CD4-positive, alpha-beta T cell (primary cell): ENCODE measurements at regions not wholly inside any gene's neighbourhood (a gene's known extent, or its start where the extent isn't known, plus 50 kb on each side); places are given as distances from the start of the nearest gene placed in this dataset.

ENCODE experiments used
- ATAC-seq: fragments of 200-7000 bp; cut with Tn5 transposase; one replicate; pipeline ENCODE4 v1.10.0; 2022; ENCODE audit warnings: mild to moderate bottlenecking; ENCODE audit not compliant: poor library complexity
- CTCF ChIA-PET: fragments of 350-600 bp; sonication (Branson Sonifier 250); formaldehyde crosslinking; loops from one replicate; lab custom pipeline; 2021; ENCODE audit warnings: antibody characterized with exemption, inconsistent platforms; lab: Charles Lee
- POLR2A ChIA-PET: fragments of 350-600 bp; sonication (Branson Sonifier 250); formaldehyde crosslinking; loops from one replicate; lab custom pipeline; 2021; ENCODE audit warnings: antibody characterized with exemption, inconsistent platforms; lab: Charles Lee
- DNase-seq, 14 experiments: peaks; one replicate each; pipeline ENCODE4 v3.0.0-alpha.2; 2013 to 2020; ENCODE audit warnings: mixed read lengths in 2 of 14
- H3K27ac ChIP-seq, 2 donors: one replicate each; pipeline versions ENCODE4 v1.5.1 to v1.7.0; 2013; ENCODE audit warnings: low read length in 2 of 2, low read depth in 1 of 2, mild to moderate bottlenecking in 1 of 2
- H3K27me3 ChIP-seq, 2 experiments: 1 replicate in 1 of 2; 2 replicates in 1 of 2; pipeline versions ENCODE4 v1.6.1 to v1.7.0; 2013; ENCODE audit warnings: low read length in 2 of 2, control low read depth in 1 of 2, mild to moderate bottlenecking in 1 of 2, moderate library complexity in 1 of 2; ENCODE audit not compliant: insufficient read depth in 2 of 2, control insufficient read depth in 1 of 2
- H3K36me3 ChIP-seq: one replicate; pipeline ENCODE4 v1.6.1; 2013; ENCODE audit warnings: low read length, control low read depth; ENCODE audit not compliant: insufficient read depth
- H3K4me1 ChIP-seq: one replicate; pipeline ENCODE4 v1.6.1; 2013; ENCODE audit warnings: low read length, control low read depth; ENCODE audit not compliant: insufficient read depth
- H3K4me3 ChIP-seq: one replicate; pipeline ENCODE4 v1.5.1; 2013; ENCODE audit warnings: mild to moderate bottlenecking, low read length, moderate library complexity
- H3K9me3 ChIP-seq, 2 experiments: 1 replicate in 1 of 2; 2 replicates in 1 of 2; pipeline versions ENCODE4 v1.6.1 to v1.7.0; 2013; ENCODE audit warnings: low read length in 2 of 2, mild to moderate bottlenecking in 2 of 2, control low read depth in 1 of 2, moderate library complexity in 1 of 2; ENCODE audit not compliant: control insufficient read depth in 1 of 2, insufficient read depth in 1 of 2
- H3K27ac Mint-ChIP-seq: one replicate; pipeline ENCODE4 v1.8.0; 2020; ENCODE audit warnings: mixed read lengths
- H3K27me3 Mint-ChIP-seq: one replicate; pipeline ENCODE4 v1.8.0; 2021; ENCODE audit warnings: mixed read lengths
- H3K36me3 Mint-ChIP-seq: one replicate; pipeline ENCODE4 v1.8.0; 2021; ENCODE audit warnings: low read depth, mixed read lengths
- H3K4me1 Mint-ChIP-seq: one replicate; pipeline ENCODE4 v1.8.0; 2021; ENCODE audit warnings: low read depth, mixed read lengths
- H3K4me3 Mint-ChIP-seq: one replicate; pipeline ENCODE4 v1.8.0; 2020; ENCODE audit warnings: mild to moderate bottlenecking, mixed read lengths
- H3K9me3 Mint-ChIP-seq: one replicate; pipeline ENCODE4 v1.8.0; 2020; ENCODE audit warnings: mixed read lengths
- intact Hi-C, 2 experiments: fragments of 100-400 bp; cut with DNase I in 1 of 2; cut with micrococcal nuclease in 1 of 2; formaldehyde crosslinking; loops; one replicate each; pipeline versions ENCODE4 v1.15.1 to v1.9.0; 2023 to 2025; cut with DNase I, micrococcal nuclease
- TF ChIP-seq, protein P1 (sequence below): fragments of 200-600 bp; IDR thresholded peaks from one replicate; pipeline ENCODE4 v1.8.0; 2022; ENCODE audit warnings: antibody characterized with exemption, mild to moderate bottlenecking

DNA sequence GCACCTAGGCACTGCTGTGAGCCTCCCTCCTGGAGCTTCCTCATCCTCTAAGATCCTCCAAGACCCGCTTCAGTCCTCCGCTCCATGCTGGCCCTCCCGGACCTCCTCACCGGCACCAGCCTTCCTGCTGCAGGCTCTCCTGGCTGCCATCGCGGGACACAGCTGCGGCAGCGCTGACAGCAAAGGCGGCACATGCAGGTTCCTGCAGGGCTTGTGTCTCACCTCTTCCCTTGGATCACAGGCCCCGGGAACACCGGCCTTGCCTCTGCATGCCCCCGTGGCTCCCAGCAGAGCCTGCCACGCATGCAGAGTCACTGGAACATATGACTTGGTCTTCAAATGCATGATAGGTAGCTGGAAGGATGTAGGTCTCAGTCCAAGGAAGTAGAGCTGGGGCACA is 67.2 kb downstream of the PTGR3 start:
- ChIA-PET CTCF (no interaction called here), POLR2A (no interaction called here)
- H3K36me3 ChIP-seq = no peaks in the 10 kb centered on the region
- Mint-ChIP-seq H3K9me3 (peaks cover 7% of the 10 kb centered on the region), H3K4me1 (no peaks in the 10 kb centered on the region), H3K36me3 (no peaks in the 10 kb centered on the region), H3K27me3 (no peaks in the 10 kb centered on the region), H3K27ac (no peak overlapping the region), H3K4me3 (no peak overlapping the region)
- H3K9me3 ChIP-seq = peaks cover 3 to 8% of the 10 kb centered on the region in 2 experiments
- no peaks in the 10 kb centered on the region for H3K27me3 ChIP-seq
- H3K27ac ChIP-seq = no peak overlapping the region
- no peaks in the 10 kb centered on the region for H3K4me1 ChIP-seq
- no peak for ATAC-seq
- intact Hi-C loops = no loop called here
- no peak for DNase-seq
- TF ChIP-seq, protein P1, sequence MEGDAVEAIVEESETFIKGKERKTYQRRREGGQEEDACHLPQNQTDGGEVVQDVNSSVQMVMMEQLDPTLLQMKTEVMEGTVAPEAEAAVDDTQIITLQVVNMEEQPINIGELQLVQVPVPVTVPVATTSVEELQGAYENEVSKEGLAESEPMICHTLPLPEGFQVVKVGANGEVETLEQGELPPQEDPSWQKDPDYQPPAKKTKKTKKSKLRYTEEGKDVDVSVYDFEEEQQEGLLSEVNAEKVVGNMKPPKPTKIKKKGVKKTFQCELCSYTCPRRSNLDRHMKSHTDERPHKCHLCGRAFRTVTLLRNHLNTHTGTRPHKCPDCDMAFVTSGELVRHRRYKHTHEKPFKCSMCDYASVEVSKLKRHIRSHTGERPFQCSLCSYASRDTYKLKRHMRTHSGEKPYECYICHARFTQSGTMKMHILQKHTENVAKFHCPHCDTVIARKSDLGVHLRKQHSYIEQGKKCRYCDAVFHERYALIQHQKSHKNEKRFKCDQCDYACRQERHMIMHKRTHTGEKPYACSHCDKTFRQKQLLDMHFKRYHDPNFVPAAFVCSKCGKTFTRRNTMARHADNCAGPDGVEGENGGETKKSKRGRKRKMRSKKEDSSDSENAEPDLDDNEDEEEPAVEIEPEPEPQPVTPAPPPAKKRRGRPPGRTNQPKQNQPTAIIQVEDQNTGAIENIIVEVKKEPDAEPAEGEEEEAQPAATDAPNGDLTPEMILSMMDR = no peak
- H3K4me3 ChIP-seq = no peak overlapping the region

DNA sequence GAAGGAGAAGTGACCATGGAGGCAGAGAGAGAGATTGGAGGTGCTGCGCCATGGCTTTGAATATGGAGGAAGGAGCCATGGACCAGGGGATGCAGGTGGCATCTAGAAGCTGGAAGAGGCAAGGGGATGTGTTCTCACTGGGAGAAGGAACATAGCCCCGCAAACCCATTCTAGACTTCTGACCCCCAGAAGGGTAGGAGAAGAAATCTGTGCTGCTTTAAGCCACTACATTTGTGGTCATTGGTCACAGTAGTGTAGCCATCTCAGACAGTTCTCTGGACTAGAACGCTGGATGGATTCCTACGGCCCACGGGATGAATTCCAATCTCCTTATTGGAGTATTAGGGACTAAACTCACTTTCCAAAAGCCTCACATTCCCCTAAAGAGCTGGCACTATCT is 67.8 kb downstream of the PTGR3 start:
- ChIA-PET CTCF (no interaction called here), POLR2A (interaction anchor here (1.1 kb wide), 1 partner anchor 68 kb away, joined by 3 read pairs; the partner anchor contains the start of gene PTGR3)
- no peak overlapping the region for H3K27ac Mint-ChIP-seq

DNA sequence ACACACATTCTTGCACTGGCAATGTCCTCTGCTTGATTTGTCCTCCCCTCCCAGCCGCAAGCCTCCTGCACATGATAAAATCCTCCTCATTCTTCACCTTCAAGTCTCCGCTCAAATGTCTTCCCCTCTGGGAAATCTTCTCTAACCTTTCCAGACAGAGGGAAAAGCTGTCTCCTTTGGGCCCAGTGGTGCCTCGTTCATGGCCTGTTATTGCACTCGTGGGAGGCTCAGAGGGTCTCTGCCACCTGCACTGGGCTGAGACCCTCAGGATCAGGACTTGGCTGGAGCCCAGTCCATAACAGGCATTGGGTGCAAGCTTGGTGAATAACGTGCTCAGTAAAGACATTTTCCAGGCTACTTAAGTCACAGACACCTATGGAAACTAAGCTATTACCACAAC is 68.6 kb downstream of the PTGR3 start:
- Mint-ChIP-seq H3K27ac (no peak overlapping the region), H3K4me1 (no peaks in the 10 kb centered on the region), H3K36me3 (no peaks in the 10 kb centered on the region), H3K4me3 (no peak overlapping the region), H3K27me3 (no peaks in the 10 kb centered on the region), H3K9me3 (peaks cover 4% of the 10 kb centered on the region)
- intact Hi-C loops = no loop called here
- no peak for ATAC-seq
- H3K27ac ChIP-seq = no peak overlapping the region
- CTCF ChIA-PET = no interaction called here
- TF ChIP-seq, protein P1 = no peak
- H3K4me3 ChIP-seq = no peak overlapping the region
- H3K9me3 ChIP-seq = peaks cover 3 to 6% of the 10 kb centered on the region in 2 experiments
- POLR2A ChIA-PET = interaction anchor here (1.1 kb wide), 1 partner anchor 69 kb away, joined by 3 read pairs; the partner anchor contains the start of gene PTGR3
- no peaks in the 10 kb centered on the region for H3K27me3 ChIP-seq
- H3K36me3 ChIP-seq = no peaks in the 10 kb centered on the region
- no peak for DNase-seq
- no peaks in the 10 kb centered on the region for H3K4me1 ChIP-seq

More for the DNA sequence above, 67.8 kb downstream of the PTGR3 start:
- ATAC-seq (no peak), DNase-seq (no peak)
- no peaks in the 10 kb centered on the region for H3K4me1 ChIP-seq
- H3K36me3 Mint-ChIP-seq = no peaks in the 10 kb centered on the region
- intact Hi-C loops = no loop called here
- no peaks in the 10 kb centered on the region for H3K27me3 ChIP-seq
- H3K4me1 Mint-ChIP-seq = no peaks in the 10 kb centered on the region
- peaks cover 4% of the 10 kb centered on the region for H3K9me3 Mint-ChIP-seq
- H3K4me3 Mint-ChIP-seq = no peak overlapping the region
- H3K27ac ChIP-seq = no peak overlapping the region
- no peak overlapping the region for H3K4me3 ChIP-seq
- H3K9me3 ChIP-seq = peaks cover 3 to 6% of the 10 kb centered on the region in 2 experiments
- no peaks in the 10 kb centered on the region for H3K36me3 ChIP-seq
- TF ChIP-seq, protein P1 = no peak
- no peaks in the 10 kb centered on the region for H3K27me3 Mint-ChIP-seq
